ENCODE measurements at regions not wholly inside any gene's neighbourhood (a gene's known extent, or its start where the extent isn't known, plus 50 kb on each side); places are given as distances from the start of the nearest gene placed in this dataset.

DNA sequence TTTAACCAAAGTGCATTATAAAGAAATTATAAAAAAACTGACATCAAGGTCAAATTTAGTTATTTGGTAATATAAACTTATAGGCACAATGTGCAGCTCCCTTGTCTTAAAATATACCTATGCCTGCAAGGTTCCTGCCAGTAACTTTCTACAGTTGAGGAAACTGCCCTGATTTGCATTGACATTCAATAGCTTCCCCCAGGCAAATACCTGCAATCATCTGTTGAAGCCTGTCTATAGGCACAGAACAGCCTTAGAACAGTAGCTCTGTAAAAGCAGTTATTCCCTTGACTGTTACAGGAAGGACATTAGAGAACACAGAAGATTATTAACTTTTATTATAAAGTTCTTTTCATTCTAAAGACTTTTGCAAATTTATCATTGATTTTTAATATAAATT is 1239.5 kb downstream of the PCDH9 start:
- Histone ChIP-seq H3K9me2 (ENCODE audit: insufficient read depth) (no peaks in the 10 kb centered on the region), H3K27ac (ENCODE audit: low read depth) (no peak overlapping the region), H3K79me2 (replicated peaks; ENCODE audit: insufficient read depth) (no peaks in the 10 kb centered on the region), H3K27me3 (ENCODE audit: insufficient read depth) (no peaks in the 10 kb centered on the region), H3K36me3 (ENCODE audit: insufficient read depth) (no peaks in the 10 kb centered on the region), H2AFZ (no peak overlapping the region), H3K4me2 (no peak overlapping the region), H3K4me3 (no peak overlapping the region), H3F3A (replicated peaks; ENCODE audit: low read depth) (no peaks in the 10 kb centered on the region), H3K4me1 (ENCODE audit: insufficient read depth) (0 out of 2 replicates have a peak, but pooled peaks cover 2% of the 10 kb centered on the region), H4K20me1 (replicated peaks; ENCODE audit: insufficient read depth) (no peaks in the 10 kb centered on the region)
- Mint-ChIP-seq H3K9me3 (no peaks in the 10 kb centered on the region), H3K4me3 (no peak overlapping the region), H3K4me1 (0 out of 3 replicates have a peak, but pooled peaks cover 2% of the 10 kb centered on the region), H3K27me3 (ENCODE audit: insufficient read depth, low read depth, poor library complexity) (no peaks in the 10 kb centered on the region), H3K36me3 (ENCODE audit: low read depth) (no peaks in the 10 kb centered on the region), H3K27ac (no peak overlapping the region)
- peak; percentile 23 for DNase-seq (ENCODE audit: low spot score)
- peak; percentile 52 for ATAC-seq
- TF ChIP-seq STAT1 (IDR thresholded peaks at IDR 0.05; ENCODE audit: unreplicated experiment) (no peak), EZH2 (IDR thresholded peaks at IDR 0.05; ENCODE audit: low read depth, unreplicated experiment) (no peak), CREB1 (CRISPR knock-in tag; IDR thresholded peaks at IDR 0.05; ENCODE audit: low read depth) (no peak), ZNF114 (CRISPR knock-in tag; IDR thresholded peaks at IDR 0.05) (no peak), POLR2AphosphoS5 (IDR thresholded peaks at IDR 0.05; ENCODE audit: low read depth) (no peak)
- TF ChIP-seq, protein P1, sequence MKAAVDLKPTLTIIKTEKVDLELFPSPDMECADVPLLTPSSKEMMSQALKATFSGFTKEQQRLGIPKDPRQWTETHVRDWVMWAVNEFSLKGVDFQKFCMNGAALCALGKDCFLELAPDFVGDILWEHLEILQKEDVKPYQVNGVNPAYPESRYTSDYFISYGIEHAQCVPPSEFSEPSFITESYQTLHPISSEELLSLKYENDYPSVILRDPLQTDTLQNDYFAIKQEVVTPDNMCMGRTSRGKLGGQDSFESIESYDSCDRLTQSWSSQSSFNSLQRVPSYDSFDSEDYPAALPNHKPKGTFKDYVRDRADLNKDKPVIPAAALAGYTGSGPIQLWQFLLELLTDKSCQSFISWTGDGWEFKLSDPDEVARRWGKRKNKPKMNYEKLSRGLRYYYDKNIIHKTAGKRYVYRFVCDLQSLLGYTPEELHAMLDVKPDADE (IDR thresholded peaks at IDR 0.05): no peak
- TF ChIP-seq, protein P2, sequence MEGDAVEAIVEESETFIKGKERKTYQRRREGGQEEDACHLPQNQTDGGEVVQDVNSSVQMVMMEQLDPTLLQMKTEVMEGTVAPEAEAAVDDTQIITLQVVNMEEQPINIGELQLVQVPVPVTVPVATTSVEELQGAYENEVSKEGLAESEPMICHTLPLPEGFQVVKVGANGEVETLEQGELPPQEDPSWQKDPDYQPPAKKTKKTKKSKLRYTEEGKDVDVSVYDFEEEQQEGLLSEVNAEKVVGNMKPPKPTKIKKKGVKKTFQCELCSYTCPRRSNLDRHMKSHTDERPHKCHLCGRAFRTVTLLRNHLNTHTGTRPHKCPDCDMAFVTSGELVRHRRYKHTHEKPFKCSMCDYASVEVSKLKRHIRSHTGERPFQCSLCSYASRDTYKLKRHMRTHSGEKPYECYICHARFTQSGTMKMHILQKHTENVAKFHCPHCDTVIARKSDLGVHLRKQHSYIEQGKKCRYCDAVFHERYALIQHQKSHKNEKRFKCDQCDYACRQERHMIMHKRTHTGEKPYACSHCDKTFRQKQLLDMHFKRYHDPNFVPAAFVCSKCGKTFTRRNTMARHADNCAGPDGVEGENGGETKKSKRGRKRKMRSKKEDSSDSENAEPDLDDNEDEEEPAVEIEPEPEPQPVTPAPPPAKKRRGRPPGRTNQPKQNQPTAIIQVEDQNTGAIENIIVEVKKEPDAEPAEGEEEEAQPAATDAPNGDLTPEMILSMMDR (conservative IDR thresholded peaks at IDR 0.05; ENCODE audit: low read depth in 2 of 2): no peak
- TF ChIP-seq, protein P3, sequence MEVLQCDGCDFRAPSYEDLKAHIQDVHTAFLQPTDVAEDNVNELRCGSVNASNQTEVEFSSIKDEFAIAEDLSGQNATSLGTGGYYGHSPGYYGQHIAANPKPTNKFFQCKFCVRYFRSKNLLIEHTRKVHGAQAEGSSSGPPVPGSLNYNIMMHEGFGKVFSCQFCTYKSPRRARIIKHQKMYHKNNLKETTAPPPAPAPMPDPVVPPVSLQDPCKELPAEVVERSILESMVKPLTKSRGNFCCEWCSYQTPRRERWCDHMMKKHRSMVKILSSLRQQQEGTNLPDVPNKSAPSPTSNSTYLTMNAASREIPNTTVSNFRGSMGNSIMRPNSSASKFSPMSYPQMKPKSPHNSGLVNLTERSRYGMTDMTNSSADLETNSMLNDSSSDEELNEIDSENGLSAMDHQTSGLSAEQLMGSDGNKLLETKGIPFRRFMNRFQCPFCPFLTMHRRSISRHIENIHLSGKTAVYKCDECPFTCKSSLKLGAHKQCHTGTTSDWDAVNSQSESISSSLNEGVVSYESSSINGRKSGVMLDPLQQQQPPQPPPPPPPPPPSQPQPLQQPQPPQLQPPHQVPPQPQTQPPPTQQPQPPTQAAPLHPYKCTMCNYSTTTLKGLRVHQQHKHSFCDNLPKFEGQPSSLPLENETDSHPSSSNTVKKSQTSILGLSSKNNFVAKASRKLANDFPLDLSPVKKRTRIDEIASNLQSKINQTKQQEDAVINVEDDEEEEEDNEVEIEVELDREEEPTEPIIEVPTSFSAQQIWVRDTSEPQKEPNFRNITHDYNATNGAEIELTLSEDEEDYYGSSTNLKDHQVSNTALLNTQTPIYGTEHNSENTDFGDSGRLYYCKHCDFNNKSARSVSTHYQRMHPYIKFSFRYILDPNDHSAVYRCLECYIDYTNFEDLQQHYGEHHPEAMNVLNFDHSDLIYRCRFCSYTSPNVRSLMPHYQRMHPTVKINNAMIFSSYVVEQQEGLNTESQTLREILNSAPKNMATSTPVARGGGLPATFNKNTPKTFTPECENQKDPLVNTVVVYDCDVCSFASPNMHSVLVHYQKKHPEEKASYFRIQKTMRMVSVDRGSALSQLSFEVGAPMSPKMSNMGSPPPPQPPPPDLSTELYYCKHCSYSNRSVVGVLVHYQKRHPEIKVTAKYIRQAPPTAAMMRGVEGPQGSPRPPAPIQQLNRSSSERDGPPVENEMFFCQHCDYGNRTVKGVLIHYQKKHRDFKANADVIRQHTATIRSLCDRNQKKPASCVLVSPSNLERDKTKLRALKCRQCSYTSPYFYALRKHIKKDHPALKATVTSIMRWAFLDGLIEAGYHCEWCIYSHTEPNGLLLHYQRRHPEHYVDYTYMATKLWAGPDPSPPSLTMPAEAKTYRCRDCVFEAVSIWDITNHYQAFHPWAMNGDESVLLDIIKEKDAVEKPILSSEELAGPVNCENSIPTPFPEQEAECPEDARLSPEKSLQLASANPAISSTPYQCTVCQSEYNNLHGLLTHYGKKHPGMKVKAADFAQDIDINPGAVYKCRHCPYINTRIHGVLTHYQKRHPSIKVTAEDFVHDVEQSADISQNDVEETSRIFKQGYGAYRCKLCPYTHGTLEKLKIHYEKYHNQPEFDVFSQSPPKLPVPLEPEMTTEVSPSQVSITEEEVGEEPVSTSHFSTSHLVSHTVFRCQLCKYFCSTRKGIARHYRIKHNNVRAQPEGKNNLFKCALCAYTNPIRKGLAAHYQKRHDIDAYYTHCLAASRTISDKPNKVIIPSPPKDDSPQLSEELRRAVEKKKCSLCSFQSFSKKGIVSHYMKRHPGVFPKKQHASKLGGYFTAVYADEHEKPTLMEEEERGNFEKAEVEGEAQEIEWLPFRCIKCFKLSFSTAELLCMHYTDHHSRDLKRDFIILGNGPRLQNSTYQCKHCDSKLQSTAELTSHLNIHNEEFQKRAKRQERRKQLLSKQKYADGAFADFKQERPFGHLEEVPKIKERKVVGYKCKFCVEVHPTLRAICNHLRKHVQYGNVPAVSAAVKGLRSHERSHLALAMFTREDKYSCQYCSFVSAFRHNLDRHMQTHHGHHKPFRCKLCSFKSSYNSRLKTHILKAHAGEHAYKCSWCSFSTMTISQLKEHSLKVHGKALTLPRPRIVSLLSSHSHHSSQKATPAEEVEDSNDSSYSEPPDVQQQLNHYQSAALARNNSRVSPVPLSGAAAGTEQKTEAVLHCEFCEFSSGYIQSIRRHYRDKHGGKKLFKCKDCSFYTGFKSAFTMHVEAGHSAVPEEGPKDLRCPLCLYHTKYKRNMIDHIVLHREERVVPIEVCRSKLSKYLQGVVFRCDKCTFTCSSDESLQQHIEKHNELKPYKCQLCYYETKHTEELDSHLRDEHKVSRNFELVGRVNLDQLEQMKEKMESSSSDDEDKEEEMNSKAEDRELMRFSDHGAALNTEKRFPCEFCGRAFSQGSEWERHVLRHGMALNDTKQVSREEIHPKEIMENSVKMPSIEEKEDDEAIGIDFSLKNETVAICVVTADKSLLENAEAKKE (CRISPR knock-in tag; IDR thresholded peaks at IDR 0.05): no peak
- TF ChIP-seq, protein P4, sequence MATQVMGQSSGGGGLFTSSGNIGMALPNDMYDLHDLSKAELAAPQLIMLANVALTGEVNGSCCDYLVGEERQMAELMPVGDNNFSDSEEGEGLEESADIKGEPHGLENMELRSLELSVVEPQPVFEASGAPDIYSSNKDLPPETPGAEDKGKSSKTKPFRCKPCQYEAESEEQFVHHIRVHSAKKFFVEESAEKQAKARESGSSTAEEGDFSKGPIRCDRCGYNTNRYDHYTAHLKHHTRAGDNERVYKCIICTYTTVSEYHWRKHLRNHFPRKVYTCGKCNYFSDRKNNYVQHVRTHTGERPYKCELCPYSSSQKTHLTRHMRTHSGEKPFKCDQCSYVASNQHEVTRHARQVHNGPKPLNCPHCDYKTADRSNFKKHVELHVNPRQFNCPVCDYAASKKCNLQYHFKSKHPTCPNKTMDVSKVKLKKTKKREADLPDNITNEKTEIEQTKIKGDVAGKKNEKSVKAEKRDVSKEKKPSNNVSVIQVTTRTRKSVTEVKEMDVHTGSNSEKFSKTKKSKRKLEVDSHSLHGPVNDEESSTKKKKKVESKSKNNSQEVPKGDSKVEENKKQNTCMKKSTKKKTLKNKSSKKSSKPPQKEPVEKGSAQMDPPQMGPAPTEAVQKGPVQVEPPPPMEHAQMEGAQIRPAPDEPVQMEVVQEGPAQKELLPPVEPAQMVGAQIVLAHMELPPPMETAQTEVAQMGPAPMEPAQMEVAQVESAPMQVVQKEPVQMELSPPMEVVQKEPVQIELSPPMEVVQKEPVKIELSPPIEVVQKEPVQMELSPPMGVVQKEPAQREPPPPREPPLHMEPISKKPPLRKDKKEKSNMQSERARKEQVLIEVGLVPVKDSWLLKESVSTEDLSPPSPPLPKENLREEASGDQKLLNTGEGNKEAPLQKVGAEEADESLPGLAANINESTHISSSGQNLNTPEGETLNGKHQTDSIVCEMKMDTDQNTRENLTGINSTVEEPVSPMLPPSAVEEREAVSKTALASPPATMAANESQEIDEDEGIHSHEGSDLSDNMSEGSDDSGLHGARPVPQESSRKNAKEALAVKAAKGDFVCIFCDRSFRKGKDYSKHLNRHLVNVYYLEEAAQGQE (IDR thresholded peaks at IDR 0.05; ENCODE audit: unreplicated experiment): no peak

Data from GM23338 (cell line).